CD4-positive, alpha-beta T cell (primary cell): ENCODE measurements at regions not wholly inside any gene's neighbourhood (a gene's known extent, or its start where the extent isn't known, plus 50 kb on each side); places are given as distances from the start of the nearest gene placed in this dataset.

ENCODE experiments used
- ATAC-seq: fragments of 200-7000 bp; cut with Tn5 transposase; one replicate; pipeline ENCODE4 v1.10.0; 2022; ENCODE audit warnings: mild to moderate bottlenecking; ENCODE audit not compliant: poor library complexity
- CTCF ChIA-PET: fragments of 350-600 bp; sonication (Branson Sonifier 250); formaldehyde crosslinking; loops from one replicate; lab custom pipeline; 2021; ENCODE audit warnings: antibody characterized with exemption, inconsistent platforms; lab: Charles Lee
- POLR2A ChIA-PET: fragments of 350-600 bp; sonication (Branson Sonifier 250); formaldehyde crosslinking; loops from one replicate; lab custom pipeline; 2021; ENCODE audit warnings: antibody characterized with exemption, inconsistent platforms; lab: Charles Lee
- DNase-seq, 14 experiments: peaks; one replicate each; pipeline ENCODE4 v3.0.0-alpha.2; 2013 to 2020; ENCODE audit warnings: mixed read lengths in 2 of 14
- H3K27ac ChIP-seq, 2 donors: one replicate each; pipeline versions ENCODE4 v1.5.1 to v1.7.0; 2013; ENCODE audit warnings: low read length in 2 of 2, low read depth in 1 of 2, mild to moderate bottlenecking in 1 of 2
- H3K27me3 ChIP-seq, 2 experiments: 1 replicate in 1 of 2; 2 replicates in 1 of 2; pipeline versions ENCODE4 v1.6.1 to v1.7.0; 2013; ENCODE audit warnings: low read length in 2 of 2, control low read depth in 1 of 2, mild to moderate bottlenecking in 1 of 2, moderate library complexity in 1 of 2; ENCODE audit not compliant: insufficient read depth in 2 of 2, control insufficient read depth in 1 of 2
- H3K36me3 ChIP-seq: one replicate; pipeline ENCODE4 v1.6.1; 2013; ENCODE audit warnings: low read length, control low read depth; ENCODE audit not compliant: insufficient read depth
- H3K4me1 ChIP-seq: one replicate; pipeline ENCODE4 v1.6.1; 2013; ENCODE audit warnings: low read length, control low read depth; ENCODE audit not compliant: insufficient read depth
- H3K4me3 ChIP-seq: one replicate; pipeline ENCODE4 v1.5.1; 2013; ENCODE audit warnings: mild to moderate bottlenecking, low read length, moderate library complexity
- H3K9me3 ChIP-seq, 2 experiments: 1 replicate in 1 of 2; 2 replicates in 1 of 2; pipeline versions ENCODE4 v1.6.1 to v1.7.0; 2013; ENCODE audit warnings: low read length in 2 of 2, mild to moderate bottlenecking in 2 of 2, control low read depth in 1 of 2, moderate library complexity in 1 of 2; ENCODE audit not compliant: control insufficient read depth in 1 of 2, insufficient read depth in 1 of 2
- H3K27ac Mint-ChIP-seq: one replicate; pipeline ENCODE4 v1.8.0; 2020; ENCODE audit warnings: mixed read lengths
- H3K27me3 Mint-ChIP-seq: one replicate; pipeline ENCODE4 v1.8.0; 2021; ENCODE audit warnings: mixed read lengths
- H3K36me3 Mint-ChIP-seq: one replicate; pipeline ENCODE4 v1.8.0; 2021; ENCODE audit warnings: low read depth, mixed read lengths
- H3K4me1 Mint-ChIP-seq: one replicate; pipeline ENCODE4 v1.8.0; 2021; ENCODE audit warnings: low read depth, mixed read lengths
- H3K4me3 Mint-ChIP-seq: one replicate; pipeline ENCODE4 v1.8.0; 2020; ENCODE audit warnings: mild to moderate bottlenecking, mixed read lengths
- H3K9me3 Mint-ChIP-seq: one replicate; pipeline ENCODE4 v1.8.0; 2020; ENCODE audit warnings: mixed read lengths
- intact Hi-C, 2 experiments: fragments of 100-400 bp; cut with DNase I in 1 of 2; cut with micrococcal nuclease in 1 of 2; formaldehyde crosslinking; loops; one replicate each; pipeline versions ENCODE4 v1.15.1 to v1.9.0; 2023 to 2025; cut with DNase I, micrococcal nuclease
- TF ChIP-seq, protein P1 (sequence below): fragments of 200-600 bp; IDR thresholded peaks from one replicate; pipeline ENCODE4 v1.8.0; 2022; ENCODE audit warnings: antibody characterized with exemption, mild to moderate bottlenecking

DNA sequence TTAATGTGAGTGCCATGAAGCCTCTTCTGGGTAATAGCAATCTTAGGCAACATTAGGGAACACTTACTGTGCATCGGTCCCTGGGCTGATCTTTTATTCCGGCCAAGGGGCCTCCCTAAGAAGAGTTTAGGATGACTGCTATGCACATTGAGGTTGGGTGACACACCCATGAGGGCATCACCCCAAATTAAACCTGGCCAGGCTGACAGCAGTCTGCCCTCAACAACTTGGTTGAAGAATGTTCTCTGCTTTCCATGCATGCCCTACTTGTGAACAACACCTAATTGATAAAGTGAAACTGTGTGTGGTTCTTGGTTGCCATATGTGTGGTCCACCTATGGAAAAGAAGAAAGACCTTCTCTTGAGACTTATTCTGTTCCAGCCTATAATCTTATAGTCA lies 1098.0 kb downstream of the BCL11B start:
- DNase-seq = peak in 4 of 14 experiments; percentile 36 to 64 (median 42)
- Histone ChIP-seq H3K4me3 (no peak overlapping the region), H3K36me3 (no peaks in the 10 kb centered on the region), H3K9me3 (no peaks in the 10 kb centered on the region), H3K4me1 (peaks cover 89% of the 10 kb centered on the region), H3K27me3 (no peaks in the 10 kb centered on the region), H3K27ac (peak overlapping the region; percentile 78 to 80)
- peak; percentile 8 for ATAC-seq
- peak overlapping the region; percentile 83 for H3K4me3 Mint-ChIP-seq
- POLR2A ChIA-PET = interaction anchor here (0.7 to 13.1 kb wide), 27 partner anchors 10 to 1097 kb away, joined by 3 to 468 read pairs (median 6); partner anchors contain the start of gene BCL11B
- H3K9me3 Mint-ChIP-seq = no peaks in the 10 kb centered on the region
- H3K27me3 Mint-ChIP-seq = no peaks in the 10 kb centered on the region
- no peaks in the 10 kb centered on the region for H3K36me3 Mint-ChIP-seq
- CTCF ChIA-PET = interaction anchor here (1.8 kb wide), 1 partner anchor 12 kb away, joined by 11 read pairs; no protein-coding TSS in a partner anchor
- H3K4me1 Mint-ChIP-seq = peaks cover 100% of the 10 kb centered on the region
- TF ChIP-seq, protein P1, sequence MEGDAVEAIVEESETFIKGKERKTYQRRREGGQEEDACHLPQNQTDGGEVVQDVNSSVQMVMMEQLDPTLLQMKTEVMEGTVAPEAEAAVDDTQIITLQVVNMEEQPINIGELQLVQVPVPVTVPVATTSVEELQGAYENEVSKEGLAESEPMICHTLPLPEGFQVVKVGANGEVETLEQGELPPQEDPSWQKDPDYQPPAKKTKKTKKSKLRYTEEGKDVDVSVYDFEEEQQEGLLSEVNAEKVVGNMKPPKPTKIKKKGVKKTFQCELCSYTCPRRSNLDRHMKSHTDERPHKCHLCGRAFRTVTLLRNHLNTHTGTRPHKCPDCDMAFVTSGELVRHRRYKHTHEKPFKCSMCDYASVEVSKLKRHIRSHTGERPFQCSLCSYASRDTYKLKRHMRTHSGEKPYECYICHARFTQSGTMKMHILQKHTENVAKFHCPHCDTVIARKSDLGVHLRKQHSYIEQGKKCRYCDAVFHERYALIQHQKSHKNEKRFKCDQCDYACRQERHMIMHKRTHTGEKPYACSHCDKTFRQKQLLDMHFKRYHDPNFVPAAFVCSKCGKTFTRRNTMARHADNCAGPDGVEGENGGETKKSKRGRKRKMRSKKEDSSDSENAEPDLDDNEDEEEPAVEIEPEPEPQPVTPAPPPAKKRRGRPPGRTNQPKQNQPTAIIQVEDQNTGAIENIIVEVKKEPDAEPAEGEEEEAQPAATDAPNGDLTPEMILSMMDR = no peak
- intact Hi-C loops = loop anchor here (2.0 kb wide), 1 partner anchor 15 kb away; no protein-coding TSS in a partner anchor
- H3K27ac Mint-ChIP-seq = peak overlapping the region; percentile 93

DNA sequence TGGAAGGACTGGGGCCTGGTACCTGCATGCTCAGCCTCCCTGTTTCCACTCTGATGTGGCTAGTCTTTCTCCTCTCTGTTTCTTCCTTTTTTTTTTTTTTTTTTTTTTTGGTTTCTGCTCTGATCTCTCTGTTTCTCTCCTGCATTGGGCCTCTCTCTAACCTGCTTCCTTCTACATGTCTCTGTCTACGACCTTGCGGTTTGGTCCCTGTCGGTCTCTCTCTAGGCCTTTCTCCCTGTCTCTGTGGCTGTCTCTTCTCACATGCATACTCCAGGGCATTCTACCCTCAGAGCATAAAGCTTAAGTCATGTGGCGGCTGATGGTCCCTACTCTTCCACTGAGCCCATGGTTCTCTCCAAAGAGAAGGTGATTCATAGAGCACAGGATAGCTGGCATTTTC lies 1096.6 kb downstream of the BCL11B start:
- DNase-seq = peak in 4 of 14 experiments; percentile 51 to 62 (median 54)
- H3K27me3 Mint-ChIP-seq = no peaks in the 10 kb centered on the region
- H3K4me1 Mint-ChIP-seq = peaks cover 98% of the 10 kb centered on the region
- ChIA-PET POLR2A (interaction anchor here (0.6 to 13.1 kb wide), 14 partner anchors 10 to 1097 kb away, joined by 3 to 468 read pairs (median 4); partner anchors contain the start of gene BCL11B), CTCF (interaction anchor here (0.9 kb wide), 1 partner anchor 1091 kb away, joined by 3 read pairs; no protein-coding TSS in a partner anchor)
- Histone ChIP-seq H3K4me3 (no peak overlapping the region), H3K27me3 (no peaks in the 10 kb centered on the region), H3K4me1 (peaks cover 87% of the 10 kb centered on the region), H3K36me3 (no peaks in the 10 kb centered on the region), H3K27ac (peak overlapping the region; percentile 78 to 80), H3K9me3 (no peaks in the 10 kb centered on the region)
- no peaks in the 10 kb centered on the region for H3K9me3 Mint-ChIP-seq
- intact Hi-C loops = loop anchor here (2.0 to 5.0 kb wide), 2 partner anchors 13 to 33 kb away; no protein-coding TSS in a partner anchor
- peak overlapping the region; percentile 46 for H3K4me3 Mint-ChIP-seq
- peak; percentile 33 for ATAC-seq
- no peaks in the 10 kb centered on the region for H3K36me3 Mint-ChIP-seq
- TF ChIP-seq, protein P1 = no peak
- peak overlapping the region; percentile 93 for H3K27ac Mint-ChIP-seq

DNA sequence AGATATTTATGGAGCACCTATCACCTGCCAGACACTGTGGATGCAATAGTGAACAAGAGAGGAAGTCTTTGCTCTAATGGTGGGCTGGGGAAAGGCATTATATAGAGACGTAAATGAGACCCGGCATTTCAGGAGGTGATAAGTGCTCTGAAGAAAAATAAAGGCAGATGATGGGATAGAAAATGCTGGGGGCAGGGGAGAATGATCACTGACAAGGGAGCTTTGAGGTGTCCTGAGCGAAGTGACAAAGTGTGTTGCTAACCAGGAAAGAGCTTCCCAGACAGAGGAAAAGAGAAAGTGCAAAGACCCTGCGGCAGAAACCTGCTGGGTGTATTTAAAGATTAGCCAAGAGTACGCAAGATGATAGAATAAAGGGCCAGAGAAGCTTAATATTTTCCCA lies 1096.1 kb downstream of the BCL11B start:
- intact Hi-C loops = loop anchor here (2.0 to 5.0 kb wide), 2 partner anchors 13 to 34 kb away; no protein-coding TSS in a partner anchor
- H3K4me3 Mint-ChIP-seq = peak overlapping the region; percentile 46
- POLR2A ChIA-PET = interaction anchor here (0.6 to 13.1 kb wide), 13 partner anchors 11 to 1096 kb away, joined by 3 to 468 read pairs (median 4); partner anchors contain the start of gene BCL11B

More for the DNA sequence above, 1096.1 kb downstream of the BCL11B start:
- Mint-ChIP-seq H3K4me1 (peaks cover 98% of the 10 kb centered on the region), H3K9me3 (no peaks in the 10 kb centered on the region), H3K27ac (peak overlapping the region; percentile 93), H3K27me3 (no peaks in the 10 kb centered on the region), H3K36me3 (no peaks in the 10 kb centered on the region)
- H3K9me3 ChIP-seq = no peaks in the 10 kb centered on the region
- H3K27ac ChIP-seq = peak overlapping the region; percentile 78 to 80
- no peak overlapping the region for H3K4me3 ChIP-seq
- CTCF ChIA-PET = no interaction called here
- no peaks in the 10 kb centered on the region for H3K36me3 ChIP-seq
- TF ChIP-seq, protein P1 = no peak
- DNase-seq = no peak
- H3K4me1 ChIP-seq = peaks cover 82% of the 10 kb centered on the region
- no peaks in the 10 kb centered on the region for H3K27me3 ChIP-seq
- no peak for ATAC-seq
